ENCODE measurements at regions not wholly inside any gene's neighbourhood (a gene's known extent, or its start where the extent isn't known, plus 50 kb on each side); places are given as distances from the start of the nearest gene placed in this dataset.

GRCh38 chr10:127619546-127620325 lies 70.6 kb downstream of the NPS start:
- Histone ChIP-seq H3K36me3 (ENCODE audit: control insufficient read depth in 1 of 2, insufficient read depth in 2 of 2, low read length in 2 of 2) (no peaks in the 10 kb centered on the region), H3K27ac (ENCODE audit: low read depth, low read length) (no peak overlapping the region), H3K4me3 (replicated peaks in 1 of 2; ENCODE audit: low read depth in 1 of 2, low read length in 2 of 2) (no peak overlapping the region), H3K9ac (ENCODE audit: low read length) (no peak overlapping the region), H4K20me1 (ENCODE audit: insufficient read depth) (no peaks in the 10 kb centered on the region), H2AFZ (ENCODE audit: low read depth, low read length, poor library complexity, severe bottlenecking) (no peak overlapping the region), H3K9me3 (ENCODE audit: control insufficient read depth in 1 of 2, insufficient read depth in 1 of 2, low read depth in 1 of 2, low read length in 2 of 2) (no peaks in the 10 kb centered on the region), H3K4me1 (ENCODE audit: control insufficient read depth in 1 of 2, insufficient read depth in 2 of 2, low read length in 2 of 2) (no peaks in the 10 kb centered on the region), H3K9me2 (ENCODE audit: insufficient read depth) (no peaks in the 10 kb centered on the region), H3K79me2 (ENCODE audit: insufficient read depth, low read length) (no peaks in the 10 kb centered on the region), H3K27me3 (ENCODE audit: insufficient read depth, low read length) (peaks cover 35% of the 10 kb centered on the region), H3K4me2 (ENCODE audit: low read length) (no peak overlapping the region)
- TF ChIP-seq CBX3 (IDR thresholded peaks at IDR 0.05; ENCODE audit: low read depth) (no peak), SIN3A (IDR thresholded peaks at IDR 0.05; ENCODE audit: low read depth) (no peak), SRF (IDR thresholded peaks at IDR 0.05; ENCODE audit: low read depth) (no peak), YY1 (IDR thresholded peaks at IDR 0.05; ENCODE audit: extremely low read depth, insufficient replicate concordance, low read depth, low read length) (no peak), ZFX (IDR thresholded peaks at IDR 0.05) (no peak), JUND (IDR thresholded peaks at IDR 0.05) (no peak), SP1 (IDR thresholded peaks at IDR 0.05; ENCODE audit: low read depth) (no peak), RAD21 (IDR thresholded peaks at IDR 0.05; ENCODE audit: low read depth) (no peak), REST (IDR thresholded peaks at IDR 0.05; ENCODE audit: low read depth) (no peak), EZH2phosphoT487 (IDR thresholded peaks at IDR 0.05; ENCODE audit: borderline replicate concordance) (no peak), MAX (IDR thresholded peaks at IDR 0.05) (no peak), ZNF274 (IDR thresholded peaks at IDR 0.05; ENCODE audit: low read depth, low read length) (no peak), EGR1 (IDR thresholded peaks at IDR 0.05; ENCODE audit: low read depth) (no peak), ELF1 (IDR thresholded peaks at IDR 0.05; ENCODE audit: borderline replicate concordance, low read depth) (no peak), CTCF (IDR thresholded peaks at IDR 0.05 in 2 of 3, conservative IDR thresholded peaks at IDR 0.05 in 1 of 3; ENCODE audit: borderline replicate concordance in 1 of 3, insufficient read depth in 1 of 3, low read depth in 2 of 3, low read length in 2 of 3) (no peak), POLR2AphosphoS5 (IDR thresholded peaks at IDR 0.05; ENCODE audit: low read depth, low read length) (no peak), CEBPB (IDR thresholded peaks at IDR 0.05; ENCODE audit: low read depth) (no peak), TCF7L2 (IDR thresholded peaks at IDR 0.05; ENCODE audit: borderline replicate concordance, extremely low read depth, insufficient read depth, insufficient read length) (no peak)
- TF ChIP-seq, protein P1, sequence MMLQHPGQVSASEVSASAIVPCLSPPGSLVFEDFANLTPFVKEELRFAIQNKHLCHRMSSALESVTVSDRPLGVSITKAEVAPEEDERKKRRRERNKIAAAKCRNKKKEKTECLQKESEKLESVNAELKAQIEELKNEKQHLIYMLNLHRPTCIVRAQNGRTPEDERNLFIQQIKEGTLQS (IDR thresholded peaks at IDR 0.05), result no peak
- no TSS peak for BruUV-seq (replicated peaks)
- intact Hi-C loops (cut with micrococcal nuclease), result no loop called here
- DNase-seq (ENCODE audit: low read depth, low spot score) (no peak), ATAC-seq (no peak)
- ChIA-PET POLR2A (no interaction called here), CTCF (no interaction called here), RAD21 (ENCODE audit: low non-redundant PET in 1 of 2, low total read pairs in 2 of 2, uncharacterized antibody in 2 of 2, unreplicated experiment in 2 of 2) (no interaction called here)
